ENCODE measurements at regions not wholly inside any gene's neighbourhood (a gene's known extent, or its start where the extent isn't known, plus 50 kb on each side); places are given as distances from the start of the nearest gene placed in this dataset.

GRCh38 chr18:47512056-47512455 is 260.6 kb upstream of the SKOR2 start:
- H3K27ac ChIP-seq (ENCODE audit: low read depth, low read length) = no peak overlapping the region
- no peaks in the 10 kb centered on the region for H3F3A ChIP-seq (ENCODE audit: insufficient read depth)
- no peak overlapping the region for H2AFZ ChIP-seq (ENCODE audit: low read depth, low read length, severe bottlenecking)
- no peaks in the 10 kb centered on the region for H3K36me3 ChIP-seq (ENCODE audit: low read length)
- no peaks in the 10 kb centered on the region for H3K9me3 ChIP-seq (ENCODE audit: insufficient read depth, low read length)
- H3K27me3 ChIP-seq (ENCODE audit: low read length) = no peaks in the 10 kb centered on the region
- no peaks in the 10 kb centered on the region for H3K79me2 ChIP-seq (ENCODE audit: insufficient read depth, low read length)
- H4K20me1 ChIP-seq (ENCODE audit: low read depth, low read length) = no peaks in the 10 kb centered on the region
- TF ChIP-seq CTCF (IDR thresholded peaks at IDR 0.05; ENCODE audit: insufficient read depth, low read length, poor library complexity, severe bottlenecking) = no peak
- H3K9me2 ChIP-seq (replicated peaks; ENCODE audit: insufficient read depth, low read length) = no peaks in the 10 kb centered on the region; the same call in 1 of the 2 replicates
- no peak overlapping the region for H3K4me2 ChIP-seq (ENCODE audit: low read depth, low read length, poor library complexity, severe bottlenecking)
- no peak overlapping the region for H3K9ac ChIP-seq (ENCODE audit: low read length)
- no peak overlapping the region for H3K4me3 ChIP-seq (ENCODE audit: insufficient read depth, low read length, poor library complexity, severe bottlenecking)

GRCh38 chr18:47510831-47511230 is 259.4 kb upstream of the SKOR2 start:
- TF ChIP-seq CTCF (IDR thresholded peaks at IDR 0.05; ENCODE audit: insufficient read depth, low read length, poor library complexity, severe bottlenecking) = no peak
- TF ChIP-seq EZH2phosphoT487 (conservative IDR thresholded peaks at IDR 0.05; ENCODE audit: low read length) = no peak

GRCh38 chr18:47507651-47508050 is 256.2 kb upstream of the SKOR2 start:
- Histone ChIP-seq H3K79me2 (ENCODE audit: insufficient read depth, low read length) (no peaks in the 10 kb centered on the region), H3K36me3 (ENCODE audit: low read length) (no peaks in the 10 kb centered on the region), H3K9me3 (ENCODE audit: insufficient read depth, low read length) (no peaks in the 10 kb centered on the region), H3K27ac (ENCODE audit: low read depth, low read length) (no peak overlapping the region), H3K4me2 (ENCODE audit: low read depth, low read length, poor library complexity, severe bottlenecking) (no peak overlapping the region), H3K4me3 (ENCODE audit: insufficient read depth, low read length, poor library complexity, severe bottlenecking) (no peak overlapping the region), H3K9me2 (replicated peaks; ENCODE audit: insufficient read depth, low read length) (no peaks in the 10 kb centered on the region; the same call in 1 of the 2 replicates), H4K20me1 (ENCODE audit: low read depth, low read length) (no peaks in the 10 kb centered on the region), H3K9ac (ENCODE audit: low read length) (no peak overlapping the region), H3K27me3 (ENCODE audit: low read length) (no peaks in the 10 kb centered on the region), H2AFZ (ENCODE audit: low read depth, low read length, severe bottlenecking) (no peak overlapping the region), H3F3A (ENCODE audit: insufficient read depth) (no peaks in the 10 kb centered on the region)
- no peak for TF ChIP-seq CTCF (IDR thresholded peaks at IDR 0.05; ENCODE audit: insufficient read depth, low read length, poor library complexity, severe bottlenecking)
- no peak for TF ChIP-seq EZH2phosphoT487 (conservative IDR thresholded peaks at IDR 0.05; ENCODE audit: low read length)

More at GRCh38 chr18:47510831-47511230, 259.4 kb upstream of the SKOR2 start:
- Histone ChIP-seq H4K20me1 (ENCODE audit: low read depth, low read length) (no peaks in the 10 kb centered on the region), H3K4me3 (ENCODE audit: insufficient read depth, low read length, poor library complexity, severe bottlenecking) (no peak overlapping the region), H3F3A (ENCODE audit: insufficient read depth) (no peaks in the 10 kb centered on the region), H3K27me3 (ENCODE audit: low read length) (no peaks in the 10 kb centered on the region), H3K27ac (ENCODE audit: low read depth, low read length) (no peak overlapping the region), H2AFZ (ENCODE audit: low read depth, low read length, severe bottlenecking) (no peak overlapping the region), H3K9me3 (ENCODE audit: insufficient read depth, low read length) (no peaks in the 10 kb centered on the region), H3K9me2 (replicated peaks; ENCODE audit: insufficient read depth, low read length) (no peaks in the 10 kb centered on the region; the same call in 1 of the 2 replicates), H3K4me2 (ENCODE audit: low read depth, low read length, poor library complexity, severe bottlenecking) (no peak overlapping the region), H3K36me3 (ENCODE audit: low read length) (no peaks in the 10 kb centered on the region), H3K79me2 (ENCODE audit: insufficient read depth, low read length) (no peaks in the 10 kb centered on the region), H3K9ac (ENCODE audit: low read length) (no peak overlapping the region)
